NCI-H2029 treated with DMSO at 0.1 percent for 48 hours (cell line): ENCODE measurements at regions not wholly inside any gene's neighbourhood (a gene's known extent, or its start where the extent isn't known, plus 50 kb on each side); places are given as distances from the start of the nearest gene placed in this dataset.
"Not testable (repeated sequence)": the region's sequence is repeated elsewhere in the genome, so short reads cannot be mapped to it uniquely, and the experiment has no call there.

Experiments used
- DNase-seq: peaks from one replicate; lab custom pipeline; 2025; lab: John Stamatoyannopoulos, UW

GRCh38 chr3:75446948-75447347, 217.2 kb upstream of the FRG2C start:
- DNase-seq, result not testable (repeated sequence)

DNA sequence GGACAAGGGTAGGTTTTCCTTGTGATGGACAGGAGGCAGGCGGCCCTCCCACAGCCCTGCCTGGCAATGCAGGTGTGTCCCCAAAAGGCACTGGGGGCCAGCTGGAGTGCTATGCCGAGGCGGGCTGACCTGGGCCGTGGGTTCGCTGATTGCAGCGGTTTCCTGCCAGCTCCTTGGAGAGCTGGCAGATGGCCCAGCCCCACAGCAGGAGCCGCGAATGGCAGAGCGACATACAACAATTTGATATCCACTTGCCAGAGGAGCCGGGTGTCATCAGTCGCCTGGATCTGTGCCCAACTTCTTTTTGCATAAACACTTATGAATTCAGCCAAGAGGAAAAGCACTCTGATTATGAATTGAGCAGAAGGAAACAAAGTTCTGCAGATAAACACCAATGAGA, 210.8 kb upstream of the FRG2C start:
- peak; percentile 24 for DNase-seq

- not testable (repeated sequence) for DNase-seq
Measured at GRCh38 chr3:75453839-75454238, 210.3 kb upstream of the FRG2C start.

DNA sequence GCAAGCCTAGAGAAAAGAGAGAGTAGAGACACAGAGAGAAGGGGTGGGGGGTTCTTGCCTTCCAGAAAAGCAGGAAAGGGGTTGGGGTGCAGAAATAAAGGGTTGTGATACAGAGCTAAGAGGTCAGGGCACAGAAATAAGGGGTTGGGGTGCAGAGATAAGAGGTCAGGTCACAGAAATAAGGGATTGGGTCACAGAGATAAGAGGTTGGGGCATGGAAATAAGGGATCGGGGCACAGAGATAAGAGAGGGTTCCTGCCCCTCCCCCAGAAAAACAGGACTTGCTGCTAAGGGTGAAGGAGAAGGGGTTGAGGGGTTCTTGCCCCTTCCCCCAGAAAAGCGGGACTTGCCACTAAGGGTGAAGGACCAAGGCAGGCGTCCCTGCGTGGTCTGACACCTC, 189.6 kb upstream of the FRG2C start:
- DNase-seq, result not testable (repeated sequence)

GRCh38 chr3:75496600-75496999, 167.5 kb upstream of the FRG2C start:
- DNase-seq, result not testable (repeated sequence)

GRCh38 chr3:75500357-75500756, 163.8 kb upstream of the FRG2C start:
- DNase-seq, result not testable (repeated sequence)

DNA sequence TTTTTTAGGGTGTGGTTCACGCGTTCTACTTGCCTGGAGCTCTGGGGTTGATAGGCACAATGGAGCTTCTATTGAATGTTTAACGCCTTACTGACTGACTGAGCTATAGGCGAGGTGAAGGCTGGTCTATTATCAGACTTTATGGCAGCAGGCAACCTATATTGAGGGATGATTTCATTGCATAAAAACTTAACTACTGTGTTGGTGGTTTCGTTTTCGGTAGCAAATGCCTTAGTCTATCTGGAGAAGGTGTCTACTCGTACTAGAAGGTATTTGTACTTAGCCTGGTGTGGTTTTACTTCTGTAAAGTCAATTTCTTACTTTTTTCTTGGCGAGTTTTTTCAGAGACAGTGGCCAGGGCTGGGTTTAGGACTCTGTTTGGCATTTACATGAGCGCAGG, 162.0 kb upstream of the FRG2C start:
- DNase-seq, result not testable (repeated sequence)

DNA sequence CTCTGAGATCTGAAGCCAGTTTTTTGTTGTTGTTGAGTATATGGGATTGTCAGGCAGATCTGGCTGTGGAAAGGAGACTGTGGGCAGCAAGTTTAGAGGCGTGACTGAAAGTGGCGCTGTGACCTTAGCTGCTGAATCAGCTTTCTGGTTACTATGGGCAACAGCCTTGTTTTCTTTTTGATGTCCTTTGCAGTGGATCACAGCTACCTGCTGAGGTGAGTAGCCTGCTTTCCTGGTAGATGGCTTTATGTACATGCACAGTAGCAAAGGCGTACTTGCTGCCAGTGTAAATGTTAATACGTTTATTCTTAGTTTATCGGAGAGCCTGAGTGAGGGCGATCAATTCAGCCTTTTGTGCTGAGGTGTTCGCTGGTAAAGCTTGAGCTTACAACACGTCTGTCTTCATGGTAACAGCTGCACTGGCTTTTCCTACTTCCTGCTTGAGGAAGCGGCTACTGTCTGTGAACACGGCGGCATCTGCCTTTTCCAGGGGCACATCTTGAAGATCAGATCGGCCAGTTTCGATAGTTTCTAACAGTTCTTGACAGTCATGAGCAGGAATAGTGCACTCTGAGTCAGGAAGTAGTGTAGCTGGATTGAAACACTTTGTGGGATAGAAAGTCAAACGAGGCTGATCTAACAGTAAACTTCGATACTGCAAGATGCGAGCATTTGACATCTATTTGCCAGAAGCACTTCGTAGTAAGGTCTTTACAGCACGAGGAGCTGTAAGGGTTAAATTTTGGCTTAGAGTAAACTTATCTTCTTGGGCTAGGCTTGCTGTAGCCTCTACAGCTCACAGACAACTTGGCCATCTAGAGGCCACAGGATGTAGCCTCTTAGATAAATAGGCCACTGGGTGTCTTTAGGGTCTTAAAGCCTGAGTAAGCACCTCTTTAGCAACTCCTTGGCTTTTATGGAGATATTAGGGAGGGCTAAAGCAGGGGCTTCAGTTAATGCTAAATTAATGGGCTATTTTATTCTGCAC, 161.1 kb upstream of the FRG2C start:
- not testable (repeated sequence) for DNase-seq

- DNase-seq, result no peak
Measured at GRCh38 chr3:75506603-75507002, 157.5 kb upstream of the FRG2C start.

DNA sequence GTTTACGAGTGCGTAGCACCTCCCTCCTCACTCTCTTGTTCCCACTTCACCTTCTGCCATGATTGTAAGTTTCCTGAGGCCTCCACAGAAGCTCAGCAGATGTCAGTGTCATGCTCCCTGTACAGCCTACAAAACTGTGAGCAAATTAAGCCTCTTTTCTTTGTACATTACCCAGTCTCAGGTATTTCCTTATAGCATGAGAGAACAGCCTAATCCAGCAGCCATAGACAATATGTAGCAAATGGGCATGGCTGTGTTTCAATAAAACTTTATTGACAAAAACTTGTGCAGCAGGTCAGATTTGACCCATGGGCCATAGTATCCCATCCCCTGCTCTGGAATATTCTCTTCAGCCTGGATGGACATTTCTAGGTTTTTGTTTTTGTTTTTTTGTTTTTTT, 156.2 kb upstream of the FRG2C start:
- not testable (repeated sequence) for DNase-seq

DNA sequence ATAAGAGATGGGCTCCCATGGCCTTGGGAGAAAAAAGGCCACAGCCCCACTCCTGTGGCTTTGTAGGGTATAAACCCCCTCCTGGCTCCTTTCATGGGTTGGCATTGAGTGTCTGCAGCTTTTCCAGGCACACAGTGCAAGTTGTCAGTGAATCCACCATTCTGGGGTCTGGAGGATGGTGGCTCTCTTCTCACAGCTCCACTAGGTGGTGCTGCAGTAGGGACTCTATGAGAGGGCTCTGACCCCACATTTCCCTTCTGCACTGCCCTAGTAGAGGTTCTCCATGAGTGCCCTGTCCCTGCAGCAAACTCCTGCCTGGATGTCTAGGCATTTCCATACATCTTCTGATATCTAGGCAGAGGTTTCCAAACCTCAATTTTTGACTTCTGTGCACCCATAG, 136.5 kb upstream of the FRG2C start:
- DNase-seq, result not testable (repeated sequence)

GRCh38 chr3:75552095-75552494, 112.0 kb upstream of the FRG2C start:
- not testable (repeated sequence) for DNase-seq

- DNase-seq, result not testable (repeated sequence)
Measured at GRCh38 chr3:75564427-75564826, 99.7 kb upstream of the FRG2C start.

- not testable (repeated sequence) for DNase-seq
Measured at GRCh38 chr3:75572303-75572702, 91.8 kb upstream of the FRG2C start.

DNA sequence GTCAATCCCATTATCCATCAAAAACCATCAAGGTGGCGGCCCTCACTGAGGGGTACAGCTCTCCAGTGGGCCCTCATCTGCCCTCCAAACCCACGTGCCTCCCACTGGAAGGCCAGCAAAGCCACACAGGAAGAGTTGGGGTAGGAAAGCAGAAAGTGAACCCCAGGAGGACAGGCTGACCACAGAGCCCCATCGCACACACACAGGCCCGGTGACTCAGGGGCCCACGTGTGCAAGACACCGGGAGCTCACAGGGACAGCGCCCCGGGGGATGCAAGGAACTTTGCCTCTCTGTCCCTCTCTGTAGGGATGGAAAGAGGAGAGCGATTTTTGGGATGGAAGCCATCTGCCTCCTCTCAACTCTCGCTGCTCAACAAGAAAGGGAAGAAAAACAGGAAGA, 85.0 kb upstream of the FRG2C start:
- not testable (repeated sequence) for DNase-seq

GRCh38 chr3:75579536-75579935, 84.6 kb upstream of the FRG2C start:
- DNase-seq, result not testable (repeated sequence)

GRCh38 chr3:75579981-75580782, 83.9 kb upstream of the FRG2C start:
- not testable (repeated sequence) for DNase-seq

- DNase-seq, result not testable (repeated sequence)
Measured at GRCh38 chr3:75582536-75582935, 81.6 kb upstream of the FRG2C start.

DNA sequence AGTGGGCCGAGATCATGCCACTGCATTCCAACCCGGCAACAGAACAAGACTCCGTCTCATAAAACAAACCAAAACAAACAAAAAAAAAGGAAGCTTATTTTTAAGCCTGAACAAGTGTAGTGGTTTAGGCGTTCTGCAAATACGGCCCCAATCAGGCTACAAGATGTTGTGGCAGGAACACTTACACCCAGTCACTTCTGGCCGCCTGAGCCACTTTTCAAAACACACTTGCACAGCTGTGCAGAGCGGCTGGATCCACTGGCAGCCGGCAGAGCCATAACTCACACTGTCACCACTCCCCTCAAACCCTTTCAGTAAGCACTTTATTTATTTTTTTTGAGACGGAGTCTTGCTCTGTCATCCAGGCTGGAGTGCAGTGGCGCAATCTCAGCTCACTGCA, 81.0 kb upstream of the FRG2C start:
- not testable (repeated sequence) for DNase-seq

- not testable (repeated sequence) for DNase-seq
Measured at GRCh38 chr3:75587695-75588094, 76.4 kb upstream of the FRG2C start.

DNA sequence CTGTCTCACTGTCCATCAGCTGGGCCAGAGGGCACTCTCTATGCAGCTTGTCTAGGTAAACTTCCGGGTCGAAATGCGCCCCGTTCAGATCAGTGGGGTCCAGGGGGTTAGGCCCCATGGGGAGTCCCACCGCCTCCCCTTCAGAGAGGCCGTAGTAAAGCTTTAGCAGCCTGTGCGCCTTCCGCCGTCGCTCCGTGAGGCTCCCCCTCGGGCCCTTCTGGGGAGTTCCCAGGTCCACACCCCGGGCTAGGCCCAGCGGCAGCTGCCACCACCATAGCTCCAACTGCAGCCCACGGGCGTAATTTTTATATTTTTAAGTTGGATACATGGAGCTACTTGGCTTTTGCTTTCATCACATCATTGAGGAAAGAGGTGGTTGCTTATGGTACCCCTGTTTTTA, 73.7 kb upstream of the FRG2C start:
- not testable (repeated sequence) for DNase-seq

DNA sequence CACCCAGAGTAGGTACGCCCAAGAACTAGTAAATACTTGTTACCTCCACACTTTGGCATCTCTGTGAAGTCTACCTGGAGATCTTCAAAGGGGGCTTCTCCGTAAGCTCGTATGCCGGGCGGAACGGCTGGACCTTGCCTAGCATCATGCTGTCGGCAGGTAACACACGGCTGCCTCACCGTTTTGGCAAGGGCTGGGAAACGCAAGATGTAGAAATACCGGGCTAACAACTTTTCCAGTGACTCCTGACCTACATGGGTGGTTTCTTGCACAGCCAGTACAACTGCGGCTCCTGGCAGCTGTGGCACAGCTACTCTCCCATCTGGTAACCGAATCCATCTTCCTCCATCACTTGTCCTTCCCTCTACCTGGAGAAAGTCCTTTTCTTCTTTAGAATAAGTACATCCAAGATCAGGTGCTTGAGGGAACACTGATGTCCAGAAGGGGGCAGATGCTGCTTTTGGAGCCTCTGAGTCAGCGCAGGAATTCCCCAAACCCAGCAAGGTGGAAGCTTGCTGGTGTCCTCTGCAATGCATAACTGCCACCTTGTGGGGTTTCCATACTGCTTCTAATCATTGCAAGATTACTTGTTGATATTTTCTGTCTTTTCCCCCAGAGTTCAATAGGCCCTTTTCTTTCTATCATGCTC, 59.7 kb upstream of the FRG2C start:
- not testable (repeated sequence) for DNase-seq
